BLaER1 treated with 17β-estradiol and CSF1 and Interleukin-3, amounts not matched to agents 10 nM and 100 nM (cell line): ENCODE measurements at regions not wholly inside any gene's neighbourhood (a gene's known extent, or its start where the extent isn't known, plus 50 kb on each side); places are given as distances from the start of the nearest gene placed in this dataset.
"Not testable (repeated sequence)": the region's sequence is repeated elsewhere in the genome, so short reads cannot be mapped to it uniquely, and the experiment has no call there.

Experiments
- H3K27ac ChIP-seq, 11 experiments: shearing (Covaris generic); formaldehyde crosslinking; 2 replicates each; pipeline ENCODE4 v1.8.1; 2022
- H3K27me3 ChIP-seq, 11 experiments: shearing (Covaris generic); formaldehyde crosslinking; 2 replicates each; pipeline ENCODE4 v1.8.1; 2022
- H3K36me3 ChIP-seq, 11 experiments: shearing (Covaris generic); formaldehyde crosslinking; 2 replicates each; pipeline ENCODE4 v1.8.1; 2022
- H3K4me1 ChIP-seq, 10 experiments: shearing (Covaris generic); formaldehyde crosslinking; 2 replicates each; pipeline ENCODE4 v1.8.1; 2022
- H3K4me2 ChIP-seq, 11 experiments: shearing (Covaris generic); formaldehyde crosslinking; 2 replicates each; pipeline ENCODE4 v1.8.1; 2022
- H3K4me3 ChIP-seq, 10 experiments: shearing (Covaris generic); formaldehyde crosslinking; 2 replicates each; pipeline ENCODE4 v1.8.1; 2022
- H3K9ac ChIP-seq, 11 experiments: shearing (Covaris generic); formaldehyde crosslinking; 2 replicates each; pipeline ENCODE4 v1.8.1; 2022
- H3K9me3 ChIP-seq, 11 experiments: shearing (Covaris generic); formaldehyde crosslinking; replicated peaks in 1 of 11; 2 replicates each; pipeline ENCODE4 v1.8.1; 2022
- H4K20me1 ChIP-seq, 11 experiments: shearing (Covaris generic); formaldehyde crosslinking; 2 replicates each; pipeline ENCODE4 v1.8.1; 2022
- Cebpa-rat ChIP-seq, 11 experiments: shearing (Covaris generic); IDR thresholded peaks; 2 replicates each; pipeline ENCODE4 v1.8.1; 2022

GRCh38 chr5:125668884-125669283 lies 754.3 kb upstream of the GRAMD2B start:
- Histone ChIP-seq H4K20me1 (no peaks in the 10 kb centered on the region), H3K4me1 (peaks cover 0 to 10% (median 7%) of the 10 kb centered on the region in 10 experiments; a peak in 8 of 20 replicates), H3K27me3 (no peaks in the 10 kb centered on the region), H3K36me3 (no peaks in the 10 kb centered on the region), H3K9me3 (no peaks in the 10 kb centered on the region), H3K27ac (no peak overlapping the region), H3K4me2 (peak overlapping the region in 6 of 11 experiments; percentile 19 to 45 (median 37); a peak in 10 of 22 replicates), H3K9ac (no peak overlapping the region), H3K4me3 (no peak overlapping the region)
- no peak for TF ChIP-seq Cebpa-rat (IDR thresholded peaks at IDR 0.05)

GRCh38 chr5:125673359-125673950 lies 749.8 kb upstream of the GRAMD2B start:
- Histone ChIP-seq H3K4me3 (no peak overlapping the region), H3K4me2 (no peak overlapping the region), H3K27ac (no peak overlapping the region), H3K4me1 (peaks cover 0 to 9% (median 7%) of the 10 kb centered on the region in 10 experiments; a peak in 8 of 20 replicates), H3K36me3 (no peaks in the 10 kb centered on the region), H4K20me1 (no peaks in the 10 kb centered on the region), H3K9me3 (0 out of 22 replicates have a peak, but pooled peaks cover 0 to 5% (median 0%) of the 10 kb centered on the region in 11 experiments), H3K27me3 (no peaks in the 10 kb centered on the region), H3K9ac (no peak overlapping the region)
- TF ChIP-seq Cebpa-rat (IDR thresholded peaks at IDR 0.05): no peak

DNA sequence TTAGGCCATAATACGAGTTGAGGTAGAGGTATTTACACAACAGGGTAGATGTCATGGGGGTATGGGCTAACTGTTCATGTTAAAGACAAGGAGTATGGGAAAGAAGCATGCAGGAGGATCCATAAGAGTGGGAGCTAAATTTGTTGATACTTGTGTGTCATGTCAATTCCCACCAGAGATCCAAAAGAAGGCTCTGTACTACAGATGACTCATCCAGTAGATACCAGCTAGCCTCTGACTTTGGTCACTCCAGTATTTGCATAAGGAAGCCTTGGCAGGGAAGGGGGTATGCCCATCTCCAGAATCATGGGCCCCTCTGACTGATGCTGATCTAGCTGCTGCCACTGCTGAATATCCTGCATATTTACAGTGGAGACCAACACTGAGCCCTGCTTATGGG lies 743.7 kb upstream of the GRAMD2B start:
- no peak overlapping the region for H3K4me3 ChIP-seq
- H3K27ac ChIP-seq: no peak overlapping the region
- H3K4me1 ChIP-seq: no peaks in the 10 kb centered on the region
- H3K27me3 ChIP-seq: no peaks in the 10 kb centered on the region
- no peaks in the 10 kb centered on the region for H3K36me3 ChIP-seq
- H3K4me2 ChIP-seq: no peak overlapping the region
- no peak overlapping the region for H3K9ac ChIP-seq
- no peaks in the 10 kb centered on the region for H4K20me1 ChIP-seq
- H3K9me3 ChIP-seq: 0 out of 22 replicates have a peak, but pooled peaks cover 0 to 5% (median 0%) of the 10 kb centered on the region in 11 experiments
- no peak for TF ChIP-seq Cebpa-rat (IDR thresholded peaks at IDR 0.05)

- Histone ChIP-seq H3K4me1 (no peaks in the 10 kb centered on the region), H3K4me3 (no peak overlapping the region), H3K9ac (no peak overlapping the region), H3K27ac (no peak overlapping the region), H3K27me3 (no peaks in the 10 kb centered on the region), H3K36me3 (no peaks in the 10 kb centered on the region), H3K9me3 (no peaks in the 10 kb centered on the region; a peak in 1 of 22 replicates), H4K20me1 (no peaks in the 10 kb centered on the region), H3K4me2 (no peak overlapping the region)
- TF ChIP-seq Cebpa-rat (IDR thresholded peaks at IDR 0.05): no peak
Measured at GRCh38 chr5:125683669-125684068, 739.5 kb upstream of the GRAMD2B start.

GRCh38 chr5:125685771-125686170 lies 737.4 kb upstream of the GRAMD2B start:
- H4K20me1 ChIP-seq: no peaks in the 10 kb centered on the region
- no peak overlapping the region for H3K27ac ChIP-seq
- no peak overlapping the region for H3K4me2 ChIP-seq
- H3K9me3 ChIP-seq: peaks cover 0 to 4% (median 0%) of the 10 kb centered on the region in 11 experiments; a peak in 2 of 22 replicates
- no peak overlapping the region for H3K4me3 ChIP-seq
- H3K36me3 ChIP-seq: no peaks in the 10 kb centered on the region
- H3K27me3 ChIP-seq: no peaks in the 10 kb centered on the region
- no peaks in the 10 kb centered on the region for H3K4me1 ChIP-seq
- TF ChIP-seq Cebpa-rat (IDR thresholded peaks at IDR 0.05): no peak
- no peak overlapping the region for H3K9ac ChIP-seq

DNA sequence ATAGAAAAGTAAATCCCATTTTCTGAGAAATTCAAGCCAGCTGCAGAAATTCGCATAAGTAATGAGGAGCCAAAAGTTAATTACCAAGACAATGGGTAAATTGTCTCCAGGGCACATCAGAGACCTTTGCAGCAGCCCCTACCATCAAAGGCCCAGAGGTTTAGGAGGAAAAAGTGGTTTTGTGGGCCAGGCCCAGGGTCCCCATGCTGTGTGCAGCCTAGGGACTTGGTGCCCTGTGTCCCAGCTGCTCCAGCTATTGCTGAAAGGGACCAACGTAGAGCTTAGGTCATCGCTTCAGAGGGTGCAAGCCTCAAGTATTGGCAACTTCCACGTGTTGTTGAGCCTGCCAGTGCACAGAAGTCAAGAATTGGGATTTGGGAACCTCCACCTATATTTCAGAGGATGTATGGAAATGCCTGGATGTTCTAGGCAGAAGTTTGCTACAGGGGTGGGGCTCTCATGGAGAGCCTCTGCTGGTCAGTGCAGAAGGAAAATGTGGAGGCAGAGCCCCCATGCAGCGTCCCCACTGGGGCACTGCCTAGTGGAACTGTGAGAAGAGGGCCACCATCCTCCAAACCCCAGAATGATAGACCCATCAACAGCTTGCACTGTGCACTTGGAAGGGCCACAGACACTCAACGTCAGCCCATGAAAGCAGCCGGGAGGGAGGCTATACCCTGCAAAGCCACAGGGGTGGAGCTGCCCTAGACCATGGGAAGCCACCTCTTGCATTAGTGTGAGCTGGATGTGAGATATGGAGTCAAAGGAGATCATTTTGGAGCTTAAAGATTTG lies 731.3 kb upstream of the GRAMD2B start:
- H3K27ac ChIP-seq, H3K4me3 ChIP-seq, H3K4me2 ChIP-seq, H4K20me1 ChIP-seq, H3K36me3 ChIP-seq, H3K9ac ChIP-seq, H3K27me3 ChIP-seq, H3K4me1 ChIP-seq: not testable (repeated sequence)
- peaks cover 0 to 10% (median 0%) of the 10 kb centered on the region in 11 experiments; a peak in 2 of 22 replicates for H3K9me3 ChIP-seq

- Histone ChIP-seq H3K9ac (no peak overlapping the region), H3K9me3 (0 out of 22 replicates have a peak, but pooled peaks cover 0 to 6% (median 0%) of the 10 kb centered on the region in 11 experiments), H3K4me3 (no peak overlapping the region), H3K36me3 (no peaks in the 10 kb centered on the region), H3K27ac (no peak overlapping the region), H3K27me3 (no peaks in the 10 kb centered on the region), H3K4me2 (no peak overlapping the region), H3K4me1 (no peaks in the 10 kb centered on the region), H4K20me1 (no peaks in the 10 kb centered on the region)
- TF ChIP-seq Cebpa-rat (IDR thresholded peaks at IDR 0.05): no peak
Measured at GRCh38 chr5:125695996-125696655, 727.1 kb upstream of the GRAMD2B start.

- Histone ChIP-seq H3K4me2 (no peak overlapping the region), H3K27me3 (no peaks in the 10 kb centered on the region), H3K36me3 (no peaks in the 10 kb centered on the region), H3K9ac (no peak overlapping the region), H3K4me1 (no peaks in the 10 kb centered on the region), H3K4me3 (no peak overlapping the region), H3K9me3 (0 out of 22 replicates have a peak, but pooled peaks cover 0 to 4% (median 0%) of the 10 kb centered on the region in 11 experiments), H3K27ac (no peak overlapping the region), H4K20me1 (no peaks in the 10 kb centered on the region)
- TF ChIP-seq Cebpa-rat (IDR thresholded peaks at IDR 0.05): no peak
Measured at GRCh38 chr5:125696762-125697161, 726.4 kb upstream of the GRAMD2B start.

DNA sequence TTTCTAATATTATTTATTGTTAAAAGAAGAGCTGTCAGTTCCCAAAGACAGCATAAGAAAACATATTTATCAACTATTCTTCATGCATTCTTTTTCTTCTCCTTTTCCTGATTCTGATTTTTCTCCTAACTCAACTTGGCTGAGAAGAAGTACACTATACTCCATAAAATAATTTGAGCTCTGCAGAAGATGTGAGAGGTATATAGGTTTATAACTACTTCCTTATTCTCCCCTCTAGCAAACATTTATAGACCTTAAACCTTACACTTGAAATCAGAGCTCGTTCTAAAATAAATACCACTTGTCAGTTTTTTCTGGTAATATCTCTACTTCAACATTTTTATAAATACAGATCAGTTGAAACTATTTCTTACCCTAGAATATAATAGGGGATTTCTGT lies 724.8 kb upstream of the GRAMD2B start:
- TF ChIP-seq Cebpa-rat (IDR thresholded peaks at IDR 0.05): no peak
- H3K9me3 ChIP-seq: no peaks in the 10 kb centered on the region; a peak in 1 of 22 replicates
- no peaks in the 10 kb centered on the region for H3K4me1 ChIP-seq
- no peaks in the 10 kb centered on the region for H4K20me1 ChIP-seq
- H3K36me3 ChIP-seq: no peaks in the 10 kb centered on the region
- no peak overlapping the region for H3K4me3 ChIP-seq
- no peak overlapping the region for H3K4me2 ChIP-seq
- H3K27me3 ChIP-seq: no peaks in the 10 kb centered on the region
- no peak overlapping the region for H3K9ac ChIP-seq
- no peak overlapping the region for H3K27ac ChIP-seq
